Keratinocyte (primary cell): ENCODE measurements at regions not wholly inside any gene's neighbourhood (a gene's known extent, or its start where the extent isn't known, plus 50 kb on each side); places are given as distances from the start of the nearest gene placed in this dataset.

Source experiments
- EZH2 ChIP-seq: IDR thresholded peaks from one replicate; pipeline ENCODE4 v1.6.1; 2012; ENCODE audit warnings: inconsistent platforms, mild to moderate bottlenecking, low read length, moderate library complexity
- TF ChIP-seq, protein P1 (sequence below), 3 experiments: IDR thresholded peaks in 1 of 3; conservative IDR thresholded peaks in 1 of 3; optimal IDR thresholded peaks in 1 of 3; 2 replicates in 2 of 3; 3 replicates in 1 of 3; pipeline versions ENCODE3 to v1.5.1; 2011; ENCODE audit warnings: low read length in 3 of 3, mild to moderate bottlenecking in 3 of 3, moderate library complexity in 2 of 3, control low read depth in 1 of 3, inconsistent platforms in 1 of 3; ENCODE audit not compliant: insufficient read depth in 2 of 3; ENCODE audit errors: extremely low read depth in 1 of 3

GRCh38 chr6:19525673-19526072, 311.5 kb upstream of the ID4 start:
- TF ChIP-seq, protein P1, sequence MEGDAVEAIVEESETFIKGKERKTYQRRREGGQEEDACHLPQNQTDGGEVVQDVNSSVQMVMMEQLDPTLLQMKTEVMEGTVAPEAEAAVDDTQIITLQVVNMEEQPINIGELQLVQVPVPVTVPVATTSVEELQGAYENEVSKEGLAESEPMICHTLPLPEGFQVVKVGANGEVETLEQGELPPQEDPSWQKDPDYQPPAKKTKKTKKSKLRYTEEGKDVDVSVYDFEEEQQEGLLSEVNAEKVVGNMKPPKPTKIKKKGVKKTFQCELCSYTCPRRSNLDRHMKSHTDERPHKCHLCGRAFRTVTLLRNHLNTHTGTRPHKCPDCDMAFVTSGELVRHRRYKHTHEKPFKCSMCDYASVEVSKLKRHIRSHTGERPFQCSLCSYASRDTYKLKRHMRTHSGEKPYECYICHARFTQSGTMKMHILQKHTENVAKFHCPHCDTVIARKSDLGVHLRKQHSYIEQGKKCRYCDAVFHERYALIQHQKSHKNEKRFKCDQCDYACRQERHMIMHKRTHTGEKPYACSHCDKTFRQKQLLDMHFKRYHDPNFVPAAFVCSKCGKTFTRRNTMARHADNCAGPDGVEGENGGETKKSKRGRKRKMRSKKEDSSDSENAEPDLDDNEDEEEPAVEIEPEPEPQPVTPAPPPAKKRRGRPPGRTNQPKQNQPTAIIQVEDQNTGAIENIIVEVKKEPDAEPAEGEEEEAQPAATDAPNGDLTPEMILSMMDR (optimal IDR thresholded peaks at IDR 0.05 in 1 of 3, IDR thresholded peaks at IDR 0.05 in 1 of 3, conservative IDR thresholded peaks at IDR 0.05 in 1 of 3; ENCODE audit: extremely low read depth in 1 of 3, insufficient read depth in 2 of 3, low read length in 3 of 3) = no peak
- no peak for TF ChIP-seq EZH2
